HepG2 (cell line): ENCODE measurements at regions not wholly inside any gene's neighbourhood (a gene's known extent, or its start where the extent isn't known, plus 50 kb on each side); places are given as distances from the start of the nearest gene placed in this dataset.

Experiments
- ATAC-seq: fragments of 200-7000 bp; cut with Tn5 transposase; 3 replicates; pipeline ENCODE4 v1.9.1; 2020; ENCODE audit warnings: mild to moderate bottlenecking, moderate library complexity
- BruUV-seq: library from RNA; stranded (reverse); fragments of 400-500 nt; replicated peaks from 2 replicates; lab custom pipeline; 2021; lab: Mats Ljungman, UMichigan
- CTCF ChIA-PET: fragments of 300-600 bp; formaldehyde crosslinking; extraction: SDS; loops from one replicate; lab custom pipeline; 2021; ENCODE audit warnings: low total read pairs, inconsistent platforms, low intra/inter-chr PET ratio; lab: Yijun Ruan, JAX
- POLR2A ChIA-PET: fragments of 350-600 bp; sonication (Branson Sonifier 250); formaldehyde crosslinking; loops from one replicate; lab custom pipeline; 2020; ENCODE audit warnings: antibody characterized with exemption, inconsistent platforms; lab: Yijun Ruan, JAX
- DNase-seq: peaks from one replicate; pipeline ENCODE4 v3.0.0-alpha.2; 2015; ENCODE audit warnings: low spot score
- FAIRE-seq: peaks from 3 replicates; lab custom pipeline; 2011; peaks lifted over from hg19 to GRCh38; lab: Jason Lieb, UNC
- H2AFZ ChIP-seq: one replicate; pipeline ENCODE4 v1.6.1; 2011; ENCODE audit warnings: low read length, inconsistent platforms
- H3K27ac ChIP-seq: fragments of 300-600 bp; 3 replicates; pipeline ENCODE4 v1.8.0; 2011; ENCODE audit warnings: mixed run types, mild to moderate bottlenecking, mixed read lengths, low read length, inconsistent platforms; ENCODE audit not compliant: insufficient read depth; ENCODE audit errors: extremely low read length
- H3K27me3 ChIP-seq, 2 experiments: fragments of 200-600 bp in 1 of 2; 2 replicates in 1 of 2; 3 replicates in 1 of 2; pipeline versions ENCODE4 v1.6.0 to v1.8.0; 2011; ENCODE audit warnings: low read length in 2 of 2, mild to moderate bottlenecking in 2 of 2, moderate library complexity in 2 of 2, inconsistent platforms in 1 of 2; ENCODE audit not compliant: insufficient read depth in 2 of 2, control insufficient read depth in 1 of 2
- H3K36me3 ChIP-seq, 2 experiments: fragments of 200-600 bp in 1 of 2; replicated peaks in 1 of 2; 2 replicates in 1 of 2; 3 replicates in 1 of 2; pipeline versions ENCODE4 v1.5.1 to v1.8.0; 2011; ENCODE audit warnings: low read length in 2 of 2, inconsistent platforms in 1 of 2; ENCODE audit not compliant: insufficient read depth in 2 of 2, control insufficient read depth in 1 of 2
- H3K4me1 ChIP-seq: 2 replicates; pipeline ENCODE4 v1.5.1; 2012; ENCODE audit warnings: low read length, inconsistent platforms; ENCODE audit not compliant: insufficient read depth
- H3K4me2 ChIP-seq: 2 replicates; pipeline ENCODE4 v1.6.0; 2011; ENCODE audit warnings: low read depth, low read length, inconsistent platforms
- H3K4me3 ChIP-seq, 3 experiments: fragments of 200-600 bp in 1 of 3; sonication (generic), shearing (Covaris generic) in 1 of 3; replicated peaks in 1 of 3; 2 replicates each; pipeline ENCODE4 v1.5.1; 2011 to 2016; ENCODE audit warnings: low read length in 3 of 3, inconsistent platforms in 2 of 3, low read depth in 2 of 3, mild to moderate bottlenecking in 2 of 3, control low read depth in 1 of 3, mixed read lengths in 1 of 3; ENCODE audit not compliant: insufficient read depth in 1 of 3
- H3K79me2 ChIP-seq: one replicate; pipeline ENCODE4 v1.6.1; 2011; ENCODE audit warnings: low read length, inconsistent platforms; ENCODE audit not compliant: insufficient read depth
- H3K9ac ChIP-seq: 2 replicates; pipeline ENCODE4 v1.6.0; 2011; ENCODE audit warnings: mild to moderate bottlenecking, low read depth, low read length, inconsistent platforms; ENCODE audit not compliant: insufficient read depth
- H3K9me3 ChIP-seq: 2 replicates; pipeline ENCODE4 v1.5.1; 2012; ENCODE audit warnings: mild to moderate bottlenecking, low read length
- H4K20me1 ChIP-seq: 2 replicates; pipeline ENCODE4 v1.6.0; 2011; ENCODE audit warnings: inconsistent platforms, mild to moderate bottlenecking, low read length, moderate library complexity; ENCODE audit not compliant: insufficient read depth
- ATF7 ChIP-seq, 2 experiments: fragments of 450-650 bp in 1 of 2; sonication (generic) in 1 of 2; formaldehyde crosslinking in 1 of 2; IDR thresholded peaks; 2 replicates each; pipeline versions ENCODE4 v1.4.0 to v1.6.1; 2016 to 2020; ENCODE audit warnings: antibody characterized with exemption in 1 of 2, mild to moderate bottlenecking in 1 of 2, missing genetic modification reagents in 1 of 2
- DZIP1 ChIP-seq: sonication (generic); formaldehyde crosslinking; IDR thresholded peaks from 2 replicates; pipeline ENCODE4 v1.5.0; 2020; ENCODE audit warnings: mild to moderate bottlenecking, missing genetic modification reagents
- E2F1 ChIP-seq: sonication (generic); formaldehyde crosslinking; IDR thresholded peaks from 2 replicates; pipeline ENCODE4 v1.5.0; 2020; ENCODE audit warnings: missing genetic modification reagents
- FLYWCH1 ChIP-seq: sonication (generic); formaldehyde crosslinking; IDR thresholded peaks from 2 replicates; pipeline ENCODE4 v1.8.1; 2023; ENCODE audit warnings: mild to moderate bottlenecking, missing genetic modification reagents
- PATZ1 ChIP-seq: sonication (generic); formaldehyde crosslinking; IDR thresholded peaks from 2 replicates; pipeline ENCODE4 v1.4.0; 2020; ENCODE audit warnings: missing genetic modification reagents
- ZNF317 ChIP-seq: sonication (generic); formaldehyde crosslinking; IDR thresholded peaks from 2 replicates; pipeline ENCODE4 v1.5.0; 2020; ENCODE audit warnings: mild to moderate bottlenecking, missing genetic modification reagents
- WGBS: methylation state at CpG from one replicate; pipeline ENCODE4 v1.1.6; 2017; ENCODE audit warnings: low lambda C conversion rate; 5-methylcytosine and 5-hydroxymethylcytosine counted together
- in situ Hi-C: cut with HindIII; loops from 2 replicates; pipeline ENCODE4 v1.10.0; 2017; ENCODE audit warnings: low pct_unique_long_range_greater_than_20kb; ENCODE audit not compliant: extremely low pct_ligation_motif_present
- intact Hi-C: fragments of 100-400 bp; cut with micrococcal nuclease; formaldehyde crosslinking; loops from one replicate; pipeline ENCODE4 v1.10.0; 2022; ENCODE audit not compliant: unreplicated experiment

GRCh38 chr13:109693213-109693612 lies 93.2 kb downstream of the IRS2 start:
- FAIRE-seq (no peak), DNase-seq (no peak), ATAC-seq (no peak)
- Histone ChIP-seq H2AFZ (no peak overlapping the region), H3K79me2 (no peaks in the 10 kb centered on the region), H3K9me3 (no peaks in the 10 kb centered on the region), H3K4me2 (no peak overlapping the region), H4K20me1 (no peaks in the 10 kb centered on the region), H3K4me3 (no peak overlapping the region), H3K27ac (no peak overlapping the region), H3K27me3 (no peaks in the 10 kb centered on the region), H3K9ac (no peak overlapping the region), H3K4me1 (no peaks in the 10 kb centered on the region), H3K36me3 (no peaks in the 10 kb centered on the region)
- BruUV-seq = no TSS peak
- no peak for TF ChIP-seq FLYWCH1 (CRISPR knock-in tag)
- no peak for TF ChIP-seq E2F1 (CRISPR knock-in tag)
- TF ChIP-seq PATZ1 = no peak
- ChIA-PET POLR2A (no interaction called here), CTCF (no interaction called here)
- WGBS = 0% methylated on average over 4 of the region's 4 CpGs
- in situ Hi-C loops = no loop called here
- intact Hi-C loops = no loop called here

GRCh38 chr13:109691689-109692088 lies 94.7 kb downstream of the IRS2 start:
- WGBS = 14% methylated on average over 1 of the region's 1 CpG
- CTCF ChIA-PET = no interaction called here
- in situ Hi-C loops = no loop called here

More at GRCh38 chr13:109691689-109692088, 94.7 kb downstream of the IRS2 start:
- H4K20me1 ChIP-seq = no peaks in the 10 kb centered on the region
- no peak overlapping the region for H2AFZ ChIP-seq
- BruUV-seq = no TSS peak
- no peak overlapping the region for H3K4me2 ChIP-seq
- POLR2A ChIA-PET = no interaction called here
- no peaks in the 10 kb centered on the region for H3K27me3 ChIP-seq
- TF ChIP-seq ZNF317 = peak; percentile 79
- no peak for TF ChIP-seq DZIP1 (CRISPR knock-in tag)
- peak; percentile 62 for TF ChIP-seq ATF7 (IDR thresholded peaks at IDR 0.05)
- TF ChIP-seq ATF7 (CRISPR knock-in tag; IDR thresholded peaks at IDR 0.05) = no peak
- TF ChIP-seq, all 625 proteins: peak for 2
- H3K4me3 ChIP-seq = no peak overlapping the region
- no peak for DNase-seq
- H3K4me1 ChIP-seq = no peaks in the 10 kb centered on the region
- no peak overlapping the region for H3K27ac ChIP-seq
- H3K79me2 ChIP-seq = no peaks in the 10 kb centered on the region
- no peak for ATAC-seq
- no peak for FAIRE-seq
- no peaks in the 10 kb centered on the region for H3K9me3 ChIP-seq
- intact Hi-C loops = no loop called here
- H3K36me3 ChIP-seq = no peaks in the 10 kb centered on the region
- H3K9ac ChIP-seq = no peak overlapping the region
